Memory B cell (primary cell): ENCODE measurements at regions not wholly inside any gene's neighbourhood (a gene's known extent, or its start where the extent isn't known, plus 50 kb on each side); places are given as distances from the start of the nearest gene placed in this dataset.

Experiments used
- ATAC-seq: fragments of 150-1000 bp; cut with Tn5 transposase; 2 replicates; pipeline ENCODE4 v1.10.0; 2021; ENCODE audit warnings: low read depth, mild to moderate bottlenecking, moderate library complexity
- DNase-seq, 2 donors: peaks; one replicate each; pipeline ENCODE4 v3.0.0; 2022; ENCODE audit warnings: low spot score in 2 of 2
- H3K27ac Mint-ChIP-seq: one replicate; pipeline ENCODE4 v1.8.0; 2022; ENCODE audit warnings: mild to moderate bottlenecking, moderate library complexity, mixed read lengths
- H3K27me3 Mint-ChIP-seq: one replicate; pipeline ENCODE4 v1.8.0; 2022; ENCODE audit warnings: mixed read lengths
- H3K36me3 Mint-ChIP-seq: one replicate; pipeline ENCODE4 v1.8.0; 2022; ENCODE audit warnings: mild to moderate bottlenecking, mixed read lengths
- H3K4me1 Mint-ChIP-seq: one replicate; pipeline ENCODE4 v1.8.0; 2022; ENCODE audit warnings: mixed read lengths
- H3K4me3 Mint-ChIP-seq: one replicate; pipeline ENCODE4 v1.8.0; 2022; ENCODE audit warnings: mild to moderate bottlenecking, moderate library complexity, mixed read lengths
- H3K9me3 Mint-ChIP-seq: one replicate; pipeline ENCODE4 v1.8.0; 2022; ENCODE audit warnings: mixed read lengths

DNA sequence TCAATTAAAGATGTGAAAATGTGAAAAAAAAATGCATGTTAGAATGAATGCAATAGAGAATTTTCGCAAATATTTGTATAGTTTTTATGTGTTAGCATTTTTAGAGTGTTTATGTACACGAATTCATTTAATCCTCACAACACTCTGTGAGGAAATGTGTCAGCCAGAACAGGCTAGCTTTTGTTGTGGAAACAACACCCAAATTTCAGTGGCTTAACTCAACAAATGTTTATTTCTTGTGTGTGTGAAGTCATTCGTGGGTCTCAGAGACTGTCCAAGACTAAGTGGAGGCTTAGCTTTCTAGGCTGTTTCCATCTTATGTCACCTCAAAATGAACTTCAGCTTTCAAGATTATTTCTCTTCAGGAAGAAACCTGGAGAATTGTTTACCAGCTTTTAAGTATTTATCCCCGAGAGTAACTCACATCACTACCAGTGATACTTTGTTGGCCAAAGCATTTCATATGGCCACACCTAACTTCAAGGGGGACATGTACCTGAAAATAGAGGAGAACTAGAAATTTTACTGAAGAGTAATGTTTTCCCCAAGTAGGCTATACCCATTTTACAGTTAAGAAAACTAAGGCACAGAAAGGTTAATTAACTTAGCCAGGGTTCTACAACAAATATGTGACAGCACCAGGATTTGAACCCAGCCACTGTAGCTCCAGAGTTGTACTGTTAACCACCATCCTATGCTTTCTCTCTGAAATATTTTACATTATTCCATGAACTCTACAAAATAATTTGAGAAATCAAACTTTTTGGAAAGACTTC, 306.1 kb downstream of the QKI start:
- H3K4me1 Mint-ChIP-seq = peaks cover 34% of the 10 kb centered on the region
- DNase-seq = no peak
- no peaks in the 10 kb centered on the region for H3K27me3 Mint-ChIP-seq
- ATAC-seq = no peak
- H3K27ac Mint-ChIP-seq = no peak overlapping the region
- no peak overlapping the region for H3K4me3 Mint-ChIP-seq
- peaks cover 2% of the 10 kb centered on the region for H3K36me3 Mint-ChIP-seq
- peaks cover 2% of the 10 kb centered on the region for H3K9me3 Mint-ChIP-seq

DNA sequence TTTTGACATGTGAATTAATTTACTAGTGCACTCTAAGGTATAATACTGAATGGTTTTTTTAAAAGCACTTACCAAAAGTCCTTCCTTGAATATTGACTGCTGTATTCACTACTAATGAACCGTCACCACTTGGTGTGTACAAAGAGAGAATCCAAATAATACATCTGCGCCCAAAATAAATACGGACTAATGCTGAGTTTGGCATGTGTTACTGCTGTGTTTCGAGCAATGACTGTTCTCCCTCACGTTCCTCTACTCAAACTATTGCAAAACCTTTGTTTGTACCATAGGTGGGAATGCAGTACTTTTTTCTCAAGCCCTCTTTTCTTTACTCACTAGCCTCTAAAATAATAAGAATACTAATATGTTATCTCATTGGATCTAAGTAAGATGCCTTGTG, 305.5 kb downstream of the QKI start:
- H3K36me3 Mint-ChIP-seq = peaks cover 2% of the 10 kb centered on the region
- ATAC-seq (no peak), DNase-seq (no peak)
- H3K9me3 Mint-ChIP-seq = peaks cover 2% of the 10 kb centered on the region
- peaks cover 28% of the 10 kb centered on the region for H3K4me1 Mint-ChIP-seq
- no peak overlapping the region for H3K4me3 Mint-ChIP-seq
- H3K27ac Mint-ChIP-seq = no peak overlapping the region
- no peaks in the 10 kb centered on the region for H3K27me3 Mint-ChIP-seq

DNA sequence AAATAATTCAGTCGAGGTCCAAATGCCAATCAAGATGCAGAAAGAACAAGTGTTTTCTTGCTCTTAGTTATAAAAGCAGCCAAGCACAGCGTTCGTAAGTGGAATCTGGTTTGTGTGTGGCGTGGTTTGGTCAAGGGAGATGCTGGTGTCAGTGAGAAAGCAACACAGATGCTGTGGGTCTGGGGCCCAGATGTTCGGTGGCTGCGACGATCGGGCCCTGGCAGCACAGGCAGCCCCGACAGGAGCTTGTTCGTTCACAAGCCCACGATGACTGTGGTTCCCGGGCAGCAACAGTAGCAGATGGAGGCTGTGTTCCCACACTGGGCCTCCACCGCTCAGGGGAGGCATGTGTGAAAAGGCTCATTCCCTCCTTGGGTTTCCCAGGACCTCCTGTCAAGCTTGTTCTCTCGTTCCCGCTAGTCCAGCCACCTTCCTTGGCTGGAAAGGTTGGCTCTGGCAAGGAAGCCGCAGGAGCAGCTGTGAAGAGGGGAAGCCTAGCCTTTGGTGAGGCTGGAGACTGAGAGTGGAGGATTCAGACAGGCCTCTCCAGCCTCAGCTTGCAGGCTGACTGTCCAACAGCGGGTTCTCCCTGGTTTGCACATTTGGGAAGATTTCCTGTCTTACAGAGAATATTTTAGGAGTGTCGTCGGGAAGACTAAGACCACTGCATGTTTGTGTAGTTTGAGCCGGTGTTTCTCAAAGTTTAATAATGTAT, 304.7 kb downstream of the QKI start:
- DNase-seq (no peak), ATAC-seq (no peak)
- peaks cover 2% of the 10 kb centered on the region for H3K9me3 Mint-ChIP-seq
- H3K27ac Mint-ChIP-seq = no peak overlapping the region
- H3K36me3 Mint-ChIP-seq = peaks cover 2% of the 10 kb centered on the region
- H3K27me3 Mint-ChIP-seq = no peaks in the 10 kb centered on the region
- H3K4me3 Mint-ChIP-seq = no peak overlapping the region
- peaks cover 27% of the 10 kb centered on the region for H3K4me1 Mint-ChIP-seq

DNA sequence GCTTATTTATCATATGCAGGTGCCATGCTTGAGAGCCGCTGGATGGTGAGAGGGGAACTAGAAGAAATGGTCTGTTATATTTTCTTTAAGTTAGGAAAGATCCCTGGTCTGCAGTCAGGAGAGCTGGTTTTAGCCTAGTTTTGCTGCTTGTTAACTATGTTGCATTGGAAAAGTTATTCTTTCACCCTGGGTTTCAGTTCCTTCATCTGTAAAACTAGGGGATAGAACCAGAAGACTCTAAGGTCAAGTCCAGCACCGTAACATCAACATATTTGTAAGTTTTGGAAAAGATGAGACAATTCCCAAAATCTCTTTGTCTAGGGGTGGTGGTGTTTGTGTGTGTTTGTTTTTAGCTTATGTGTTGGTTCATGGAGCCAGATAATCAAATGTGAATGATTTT, 304.0 kb downstream of the QKI start:
- H3K9me3 Mint-ChIP-seq = peaks cover 2% of the 10 kb centered on the region
- peaks cover 28% of the 10 kb centered on the region for H3K4me1 Mint-ChIP-seq
- no peak overlapping the region for H3K4me3 Mint-ChIP-seq
- no peaks in the 10 kb centered on the region for H3K27me3 Mint-ChIP-seq
- no peak overlapping the region for H3K27ac Mint-ChIP-seq
- H3K36me3 Mint-ChIP-seq = peaks cover 2% of the 10 kb centered on the region
- ATAC-seq (no peak), DNase-seq (no peak)

DNA sequence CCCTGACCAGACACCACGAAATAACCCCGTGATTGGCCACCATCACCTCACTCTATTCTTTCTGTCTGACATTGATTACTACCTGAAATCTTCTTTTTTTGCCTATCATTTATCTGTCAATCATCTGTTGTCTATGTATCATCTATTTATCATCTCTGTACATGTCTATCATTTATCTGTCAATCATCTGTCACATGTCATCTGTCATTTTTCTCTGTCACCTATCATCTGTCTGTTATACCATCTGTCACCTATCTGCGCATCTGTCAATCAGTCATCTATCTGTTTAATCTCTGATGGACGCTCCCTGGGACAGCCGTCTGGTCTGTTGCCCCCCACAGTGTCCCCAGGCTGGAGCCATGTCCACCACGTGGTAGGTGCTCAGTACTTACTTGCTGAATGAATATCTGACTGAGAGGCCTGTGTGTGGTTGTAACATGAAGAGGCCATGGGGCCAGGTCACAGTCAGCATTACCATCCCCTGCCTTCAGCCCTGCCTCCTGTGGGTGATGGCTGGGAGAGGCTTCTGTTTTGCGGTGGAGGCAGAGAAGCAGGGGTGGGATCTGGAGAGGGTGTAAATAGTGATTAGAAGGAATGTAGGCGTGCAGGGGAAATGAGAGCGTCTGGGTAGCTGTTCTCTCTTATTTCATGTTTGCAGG, 302.7 kb downstream of the QKI start:
- H3K9me3 Mint-ChIP-seq = peaks cover 2% of the 10 kb centered on the region
- H3K27ac Mint-ChIP-seq = no peak overlapping the region
- DNase-seq (no peak), ATAC-seq (no peak)
- no peaks in the 10 kb centered on the region for H3K27me3 Mint-ChIP-seq
- peak overlapping the region; percentile 14 for H3K4me3 Mint-ChIP-seq
- H3K4me1 Mint-ChIP-seq = peaks cover 32% of the 10 kb centered on the region
- H3K36me3 Mint-ChIP-seq = peaks cover 2% of the 10 kb centered on the region

DNA sequence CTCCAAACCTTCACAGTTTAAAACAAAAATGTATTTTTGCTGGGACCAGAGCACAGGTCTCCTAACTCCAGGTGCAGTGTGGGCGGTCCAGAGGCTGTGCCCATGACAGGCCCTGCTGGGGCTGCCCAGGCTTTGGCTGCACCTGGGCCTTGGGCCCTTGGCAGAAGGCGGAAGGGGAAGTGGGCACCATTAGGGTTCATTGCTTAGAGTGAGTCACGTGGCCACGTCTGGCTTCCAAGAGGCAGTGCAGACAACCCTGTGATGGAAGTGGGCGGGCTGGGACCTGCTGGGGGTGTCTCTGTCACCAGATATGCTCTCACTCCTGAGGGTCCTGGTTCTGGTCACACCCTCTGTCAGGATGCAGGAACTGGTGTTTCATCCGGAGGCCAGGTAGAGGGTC, 302.2 kb downstream of the QKI start:
- Mint-ChIP-seq H3K4me1 (peaks cover 36% of the 10 kb centered on the region), H3K9me3 (peaks cover 2% of the 10 kb centered on the region), H3K36me3 (peaks cover 2% of the 10 kb centered on the region), H3K27ac (no peak overlapping the region), H3K27me3 (no peaks in the 10 kb centered on the region), H3K4me3 (no peak overlapping the region)
- DNase-seq (peak in 1 of 2 donors; percentile 15), ATAC-seq (peak; percentile 79)

DNA sequence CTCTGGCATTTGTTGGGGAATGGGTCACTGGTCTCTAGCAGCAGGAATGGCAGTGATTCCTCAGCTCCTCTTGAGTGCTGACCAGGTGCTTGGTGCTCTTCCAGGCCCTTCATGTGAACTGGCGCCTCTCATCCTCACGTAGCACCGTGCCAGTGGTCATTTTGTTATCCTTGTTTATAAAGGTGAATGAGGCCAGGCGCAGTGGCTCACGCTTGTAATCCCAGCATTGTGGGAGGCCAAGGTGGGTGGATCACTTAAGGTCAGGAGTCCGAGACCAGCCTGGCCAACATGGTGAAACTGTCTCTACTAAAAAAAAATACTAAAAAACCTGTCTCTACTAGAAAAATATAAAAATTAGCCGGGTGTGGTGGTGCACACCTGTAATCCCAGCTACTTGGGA, 301.3 kb downstream of the QKI start:
- Mint-ChIP-seq H3K4me1 (peaks cover 44% of the 10 kb centered on the region), H3K4me3 (no peak overlapping the region), H3K36me3 (peaks cover 2% of the 10 kb centered on the region), H3K27ac (no peak overlapping the region), H3K9me3 (peaks cover 2% of the 10 kb centered on the region), H3K27me3 (no peaks in the 10 kb centered on the region)
- no peak for ATAC-seq
- no peak for DNase-seq

DNA sequence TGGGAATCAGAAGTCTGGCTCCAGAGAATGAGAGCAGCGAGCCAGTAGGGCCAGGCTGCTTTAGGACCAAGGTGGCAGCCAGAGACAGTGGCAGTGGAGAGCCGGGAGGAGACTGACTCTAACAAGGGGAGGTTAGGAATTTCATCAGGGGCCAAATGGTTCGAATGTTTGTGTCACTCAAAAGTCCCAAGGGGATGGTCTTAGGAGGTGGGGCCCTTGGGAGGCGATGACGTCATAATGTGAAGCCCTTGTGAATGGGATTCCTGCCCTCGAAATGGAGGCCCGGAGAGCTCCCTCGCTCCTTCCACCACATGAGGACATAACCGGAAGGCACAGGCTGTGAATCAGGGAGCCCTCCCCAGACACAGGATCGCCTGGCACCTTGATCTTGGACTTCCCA, 299.7 kb downstream of the QKI start:
- H3K27me3 Mint-ChIP-seq = no peaks in the 10 kb centered on the region
- H3K4me1 Mint-ChIP-seq = peaks cover 61% of the 10 kb centered on the region
- H3K4me3 Mint-ChIP-seq = no peak overlapping the region
- H3K27ac Mint-ChIP-seq = no peak overlapping the region
- H3K36me3 Mint-ChIP-seq = peaks cover 2% of the 10 kb centered on the region
- peaks cover 2% of the 10 kb centered on the region for H3K9me3 Mint-ChIP-seq
- DNase-seq = no peak
- no peak for ATAC-seq

DNA sequence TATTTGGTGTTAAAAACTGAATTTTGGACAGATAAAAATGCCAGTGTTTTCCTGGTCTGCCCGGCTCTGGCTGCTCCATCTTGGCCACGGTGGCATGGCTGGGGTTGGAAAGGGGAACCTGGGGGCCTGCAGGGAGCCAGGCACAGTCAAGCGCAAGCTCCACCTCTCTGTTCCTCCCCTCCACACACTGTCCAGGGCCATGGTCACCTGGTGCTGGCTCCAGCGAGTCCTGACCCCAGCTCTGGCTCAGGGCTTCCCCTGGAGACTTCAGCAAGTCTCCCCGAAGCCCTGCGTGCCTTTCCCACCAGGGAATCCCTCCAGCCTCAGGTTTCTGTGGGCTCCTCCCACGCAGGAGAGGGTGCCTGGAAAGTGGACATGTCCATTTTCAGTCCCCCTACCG, 298.5 kb downstream of the QKI start:
- peaks cover 57% of the 10 kb centered on the region for H3K4me1 Mint-ChIP-seq
- DNase-seq (no peak), ATAC-seq (no peak)
- peaks cover 2% of the 10 kb centered on the region for H3K36me3 Mint-ChIP-seq
- peaks cover 2% of the 10 kb centered on the region for H3K9me3 Mint-ChIP-seq
- H3K4me3 Mint-ChIP-seq = no peak overlapping the region
- no peak overlapping the region for H3K27ac Mint-ChIP-seq
- H3K27me3 Mint-ChIP-seq = no peaks in the 10 kb centered on the region

DNA sequence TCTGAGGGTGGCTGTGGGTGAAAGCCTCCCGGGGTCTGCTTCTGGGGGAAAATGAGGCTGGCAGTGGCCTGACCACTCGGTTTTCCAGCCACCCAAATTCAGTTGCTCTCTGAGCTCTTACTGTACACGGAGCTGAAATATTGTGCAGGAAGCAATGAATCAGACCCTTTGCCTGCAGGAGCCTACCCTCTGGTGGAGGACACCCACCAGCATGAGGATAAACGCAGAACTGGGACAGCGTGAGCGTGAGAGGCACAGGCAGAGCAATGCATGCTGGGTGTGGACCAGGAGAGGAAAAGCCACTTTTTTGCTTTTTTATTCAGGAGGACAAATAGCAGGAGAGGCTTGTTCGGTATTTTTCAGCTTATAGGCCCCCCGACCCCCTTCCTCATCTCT, 298.0 kb downstream of the QKI start:
- Mint-ChIP-seq H3K4me3 (peak overlapping the region; percentile 47), H3K36me3 (peaks cover 2% of the 10 kb centered on the region), H3K4me1 (peaks cover 59% of the 10 kb centered on the region), H3K9me3 (peaks cover 2% of the 10 kb centered on the region), H3K27ac (no peak overlapping the region), H3K27me3 (no peaks in the 10 kb centered on the region)
- no peak for ATAC-seq
- no peak for DNase-seq

DNA sequence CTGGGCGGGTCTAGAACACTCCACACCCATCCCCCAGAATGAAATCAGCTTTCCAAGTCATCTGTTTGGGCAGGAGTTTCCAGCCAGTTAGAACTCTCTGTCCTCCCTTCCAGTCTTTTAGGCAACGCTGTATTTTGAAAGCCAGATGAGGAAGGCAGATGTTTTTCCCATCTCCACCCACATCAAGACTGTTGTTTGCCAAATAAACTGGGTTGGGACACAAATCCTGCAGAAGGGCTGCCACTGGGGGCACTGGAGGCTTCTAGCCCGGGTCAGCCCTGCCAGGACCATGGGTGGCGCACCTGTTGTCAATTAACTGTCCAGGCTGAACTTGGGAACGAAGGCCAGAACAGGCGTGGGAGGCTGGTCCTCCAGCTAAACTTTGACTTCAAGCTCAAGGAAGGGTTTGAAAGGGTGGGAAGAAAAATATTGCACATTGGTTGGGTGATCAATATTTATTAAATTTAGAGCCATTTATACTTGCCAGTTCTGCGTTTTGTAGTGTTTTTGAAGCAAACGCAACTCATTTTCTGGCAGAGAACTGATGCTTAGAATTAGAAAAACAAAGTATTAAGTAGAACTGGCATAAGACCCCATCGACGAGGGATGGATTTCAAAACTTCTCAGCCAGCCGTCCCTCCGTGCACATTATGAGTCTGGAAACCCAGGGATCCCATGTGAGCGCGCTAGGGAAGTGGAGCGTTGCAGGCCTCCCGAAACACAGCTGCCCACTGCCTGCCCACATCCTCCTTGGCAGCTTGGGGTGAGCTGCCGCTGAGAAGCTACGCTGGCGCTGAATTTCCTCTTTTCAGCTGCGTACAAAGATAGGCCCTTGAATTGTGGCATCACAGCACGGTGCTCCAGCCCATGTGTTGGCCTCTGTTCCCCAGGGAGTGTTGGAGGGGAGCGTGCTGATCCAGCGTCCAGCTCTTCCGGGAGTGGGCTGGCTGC, 297.4 kb downstream of the QKI start:
- Mint-ChIP-seq H3K4me1 (peaks cover 58% of the 10 kb centered on the region), H3K9me3 (no peaks in the 10 kb centered on the region), H3K36me3 (no peaks in the 10 kb centered on the region), H3K27ac (no peak overlapping the region), H3K4me3 (peak overlapping the region; percentile 47), H3K27me3 (no peaks in the 10 kb centered on the region)
- peak; percentile 43 to 47 for DNase-seq
- peak; percentile 70 for ATAC-seq

DNA sequence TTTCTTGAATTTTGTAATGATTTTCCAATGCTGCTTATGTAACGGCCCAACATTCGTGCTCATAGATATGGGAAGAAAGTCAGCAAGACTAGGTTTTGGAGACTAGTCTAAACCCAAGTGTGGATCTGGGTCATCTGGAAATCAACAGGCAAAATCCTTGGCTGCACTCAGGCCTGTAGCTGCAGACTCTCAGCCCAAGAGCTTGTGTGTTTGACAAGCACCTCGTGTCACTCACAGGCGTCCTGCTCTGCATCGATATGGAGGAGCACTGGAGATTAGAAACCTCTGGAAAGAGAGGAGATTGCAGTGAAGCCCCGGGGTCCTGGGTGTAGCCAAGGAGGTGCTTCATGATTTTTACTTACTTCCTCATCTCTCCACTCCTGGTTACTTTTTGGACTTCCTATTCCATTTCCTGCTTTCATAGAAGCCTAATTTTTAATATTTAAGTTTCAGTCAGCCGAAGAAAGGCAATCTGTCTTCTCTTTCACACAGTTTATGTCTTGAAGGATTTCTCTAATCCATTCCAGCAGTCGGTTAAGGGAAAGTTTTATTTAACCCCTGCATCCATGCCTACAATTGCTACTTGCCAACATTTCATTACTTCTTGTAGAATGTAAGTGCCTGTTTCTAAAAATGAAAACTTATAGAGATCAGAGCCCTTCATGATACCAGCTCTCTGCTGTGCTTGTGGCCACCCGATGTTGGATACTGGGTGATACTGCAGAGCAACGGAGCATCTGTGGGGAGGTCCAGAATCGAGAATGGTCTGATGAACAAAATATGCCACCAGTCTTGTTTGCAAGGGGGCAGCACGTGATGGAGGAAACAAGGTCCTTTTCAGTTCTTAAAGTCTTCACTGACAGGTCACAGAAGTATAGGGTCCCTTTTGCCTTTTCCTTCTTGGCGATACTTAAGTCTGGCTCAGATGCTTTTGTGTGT, 296.3 kb downstream of the QKI start:
- H3K27me3 Mint-ChIP-seq = no peaks in the 10 kb centered on the region
- no peaks in the 10 kb centered on the region for H3K36me3 Mint-ChIP-seq
- ATAC-seq (no peak), DNase-seq (no peak)
- peaks cover 64% of the 10 kb centered on the region for H3K4me1 Mint-ChIP-seq
- H3K27ac Mint-ChIP-seq = no peak overlapping the region
- peak overlapping the region; percentile 27 for H3K4me3 Mint-ChIP-seq
- H3K9me3 Mint-ChIP-seq = no peaks in the 10 kb centered on the region

DNA sequence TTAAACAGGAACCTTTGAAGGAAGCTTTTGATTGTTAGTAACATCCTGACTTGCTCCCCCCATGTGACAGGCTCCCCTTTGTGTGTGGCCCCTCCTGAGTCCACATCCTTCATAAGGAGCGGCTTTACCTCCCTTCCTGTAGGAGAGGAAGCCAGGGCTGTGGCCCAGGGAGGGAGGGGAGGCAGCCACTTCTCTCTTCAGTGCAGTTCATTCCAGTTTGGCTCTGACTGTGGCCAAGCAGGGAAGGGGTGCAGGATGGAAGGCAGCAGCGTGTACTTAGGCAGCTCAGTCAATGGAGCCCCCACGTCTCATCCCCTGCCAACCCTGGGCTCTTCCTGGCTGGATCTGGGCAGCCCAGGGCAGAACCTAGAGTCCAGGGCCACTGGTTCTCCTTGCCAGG, 295.2 kb downstream of the QKI start:
- H3K4me1 Mint-ChIP-seq = peaks cover 71% of the 10 kb centered on the region
- no peak for ATAC-seq
- H3K27ac Mint-ChIP-seq = no peak overlapping the region

More for the DNA sequence above, 295.2 kb downstream of the QKI start:
- Mint-ChIP-seq H3K27me3 (no peaks in the 10 kb centered on the region), H3K9me3 (no peaks in the 10 kb centered on the region), H3K4me3 (no peak overlapping the region), H3K36me3 (no peaks in the 10 kb centered on the region)
- DNase-seq = no peak
